GM12878 (cell line): ENCODE measurements at regions not wholly inside any gene's neighbourhood (a gene's known extent, or its start where the extent isn't known, plus 50 kb on each side); places are given as distances from the start of the nearest gene placed in this dataset.

ENCODE experiments used
- ATAC-seq: fragments of 200-7000 bp; cut with Tn5 transposase; 3 replicates; pipeline ENCODE4 v1.9.1; 2020; ENCODE audit warnings: mild to moderate bottlenecking, moderate library complexity
- BruUV-seq: library from RNA; stranded (reverse); fragments of 400-500 nt; replicated peaks from 2 replicates; lab custom pipeline; 2021; lab: Mats Ljungman, UMichigan
- CTCF ChIA-PET: fragments of 300-600 bp; sonication (Branson Sonifier 250); formaldehyde crosslinking; extraction: SDS; loops from one replicate; lab custom pipeline; 2021; ENCODE audit warnings: inconsistent platforms; lab: Yijun Ruan, JAX
- POLR2A ChIA-PET: fragments of 350-600 bp; formaldehyde crosslinking; extraction: SDS; loops from one replicate; lab custom pipeline; 2021; ENCODE audit warnings: inconsistent platforms; lab: Charles Lee
- RAD21 ChIA-PET: fragments of 300-600 bp; sonication (Branson Sonifier 250); formaldehyde crosslinking; loops from one replicate; lab custom pipeline; 2023; ENCODE audit warnings: antibody characterized with exemption; ENCODE audit not compliant: unreplicated experiment; lab: Charles Lee
- SMC1A ChIA-PET: fragments of 300-600 bp; sonication (Branson Sonifier 250); formaldehyde crosslinking; loops from one replicate; lab custom pipeline; 2023; ENCODE audit not compliant: unreplicated experiment, uncharacterized antibody; lab: Charles Lee
- DNase-seq: peaks from one replicate; pipeline ENCODE4 v3.0.0-alpha.2; 2011; ENCODE audit warnings: low read depth, low spot score
- FAIRE-seq: peaks from 3 replicates; lab custom pipeline; 2011; peaks lifted over from hg19 to GRCh38; lab: Jason Lieb, UNC
- H2AFZ ChIP-seq: 2 replicates; pipeline ENCODE4 v1.6.0; 2011; ENCODE audit warnings: low read depth, low read length, control low read depth; ENCODE audit not compliant: control insufficient read depth
- H3K27ac ChIP-seq: 2 replicates; pipeline ENCODE4 v1.5.1; 2011; ENCODE audit warnings: control low read depth; ENCODE audit not compliant: control insufficient read depth, insufficient read depth
- H3K27me3 ChIP-seq, 2 experiments: replicated peaks in 1 of 2; 2 replicates each; pipeline versions ENCODE4 v1.6.0 to v1.6.1; 2011; ENCODE audit warnings: low read length in 1 of 2; ENCODE audit not compliant: control insufficient read depth in 2 of 2, insufficient read depth in 2 of 2
- H3K36me3 ChIP-seq, 2 experiments: 2 replicates each; pipeline ENCODE4 v1.5.1; 2011; ENCODE audit warnings: low read length in 1 of 2; ENCODE audit not compliant: control insufficient read depth in 2 of 2, insufficient read depth in 2 of 2
- H3K4me1 ChIP-seq: 2 replicates; pipeline ENCODE4 v1.6.1; 2011; ENCODE audit warnings: mild to moderate bottlenecking, low read length, moderate library complexity, mixed read lengths; ENCODE audit not compliant: control insufficient read depth, insufficient read depth
- H3K4me2 ChIP-seq: 2 replicates; pipeline ENCODE4 v1.6.0; 2011; ENCODE audit warnings: control low read depth; ENCODE audit not compliant: control insufficient read depth, insufficient read depth
- H3K4me3 ChIP-seq: fragments of 200-600 bp; sonication (generic); 2 replicates; pipeline ENCODE4 v1.5.1; 2016
- H3K79me2 ChIP-seq: 2 replicates; pipeline ENCODE4 v1.6.0; 2011; ENCODE audit warnings: low read length; ENCODE audit not compliant: control insufficient read depth, insufficient read depth
- H3K9ac ChIP-seq: 2 replicates; pipeline ENCODE4 v1.8.0; 2011; ENCODE audit warnings: low read length, control low read depth, mixed read lengths; ENCODE audit not compliant: control insufficient read depth, insufficient read depth
- H3K9me3 ChIP-seq: replicated peaks from 3 replicates; pipeline ENCODE4 v1.5.1; 2011; ENCODE audit warnings: mild to moderate bottlenecking, low read length; ENCODE audit not compliant: control insufficient read depth, insufficient read depth
- H4K20me1 ChIP-seq: 2 replicates; pipeline ENCODE4 v1.6.0; 2011; ENCODE audit not compliant: control insufficient read depth, insufficient read depth
- BRCA1 ChIP-seq: IDR thresholded peaks from 2 replicates; pipeline ENCODE4 v1.6.1; 2011; ENCODE audit warnings: low read depth, low read length, improper control_type of control experiment
- ETV6 ChIP-seq, 2 experiments: fragments of 450-650 bp in 1 of 2; IDR thresholded peaks in 1 of 2; conservative IDR thresholded peaks in 1 of 2; 2 replicates each; pipeline ENCODE4 v1.6.1; 2014; ENCODE audit warnings: antibody characterized with exemption in 1 of 2, borderline replicate concordance in 1 of 2, low read depth in 1 of 2, mild to moderate bottlenecking in 1 of 2, moderate library complexity in 1 of 2
- IKZF1 ChIP-seq: fragments of 450-650 bp; conservative IDR thresholded peaks from 2 replicates; pipeline ENCODE4 v1.6.1; 2017; ENCODE audit warnings: antibody characterized with exemption, mild to moderate bottlenecking
- IKZF2 ChIP-seq, 2 experiments: fragments of 450-650 bp; IDR thresholded peaks; 2 replicates each; pipeline ENCODE4 v1.6.1; 2017; ENCODE audit warnings: mild to moderate bottlenecking in 2 of 2, moderate library complexity in 2 of 2
- MXI1 ChIP-seq: fragments of 150-350 bp; IDR thresholded peaks from 2 replicates; pipeline ENCODE4 v1.6.1; 2011; ENCODE audit warnings: low read depth, mild to moderate bottlenecking, inconsistent platforms, low read length, improper control_type of control experiment
- NR2F1 ChIP-seq: fragments of 450-650 bp; conservative IDR thresholded peaks from 2 replicates; pipeline ENCODE4 v1.6.1; 2017; ENCODE audit warnings: mild to moderate bottlenecking
- NRF1 ChIP-seq: conservative IDR thresholded peaks from 2 replicates; pipeline ENCODE4 v1.6.1; 2011; ENCODE audit warnings: mild to moderate bottlenecking, low read depth, low read length, improper control_type of control experiment
- RFX5 ChIP-seq: IDR thresholded peaks from 2 replicates; pipeline ENCODE4 v1.6.1; 2011; ENCODE audit warnings: low read depth, low read length, improper control_type of control experiment
- SP1 ChIP-seq: IDR thresholded peaks from one replicate; pipeline ENCODE4 v1.6.1; 2011; ENCODE audit warnings: low read depth, low read length
- SRF ChIP-seq, 2 experiments: IDR thresholded peaks; 2 replicates each; pipeline ENCODE4 v1.6.1; 2011; ENCODE audit warnings: low read depth in 2 of 2, low read length in 2 of 2, mild to moderate bottlenecking in 1 of 2, moderate library complexity in 1 of 2
- WGBS: methylation state at CpG from one replicate; pipeline ENCODE4 v1.1.6; 2016; ENCODE audit warnings: low lambda C conversion rate; ENCODE audit not compliant: insufficient replicate concordance, insufficient coverage; ENCODE audit errors: missing lambda C conversion rate; 5-methylcytosine and 5-hydroxymethylcytosine counted together
- in situ Hi-C: fragments of 300-500 bp; cut with MboI; formaldehyde crosslinking; loops from 9 replicates; pipeline ENCODE4 v1.14.3; 2018; ENCODE audit warnings: mixed read lengths
- intact Hi-C: fragments of 100-400 bp; cut with micrococcal nuclease; formaldehyde crosslinking; loops from one replicate; pipeline ENCODE4 v1.14.2; 2022; ENCODE audit not compliant: unreplicated experiment
- TF ChIP-seq, protein P1 (sequence below): fragments of 450-650 bp; formaldehyde crosslinking; IDR thresholded peaks from 2 replicates; pipeline ENCODE4 v1.4.0; 2020; ENCODE audit warnings: mild to moderate bottlenecking, moderate library complexity
- TF ChIP-seq, protein P2 (sequence below): IDR thresholded peaks from 2 replicates; pipeline ENCODE4 v1.6.1; 2012; ENCODE audit warnings: low read depth, low read length, improper control_type of control experiment

- Histone ChIP-seq H3K27me3 (no peaks in the 10 kb centered on the region), H2AFZ (no peak overlapping the region), H3K36me3 (no peaks in the 10 kb centered on the region), H3K79me2 (no peaks in the 10 kb centered on the region), H3K9me3 (no peaks in the 10 kb centered on the region), H3K4me1 (no peaks in the 10 kb centered on the region), H4K20me1 (no peaks in the 10 kb centered on the region), H3K4me3 (no peak overlapping the region), H3K27ac (no peak overlapping the region), H3K4me2 (no peak overlapping the region), H3K9ac (no peak overlapping the region)
- in situ Hi-C loops (no loop called here), intact Hi-C loops (no loop called here)
- 30% methylated on average over 6 of the region's 6 CpGs for WGBS
- SMC1A ChIA-PET: no interaction called here
- POLR2A ChIA-PET: no interaction called here
- TF ChIP-seq, protein P1, sequence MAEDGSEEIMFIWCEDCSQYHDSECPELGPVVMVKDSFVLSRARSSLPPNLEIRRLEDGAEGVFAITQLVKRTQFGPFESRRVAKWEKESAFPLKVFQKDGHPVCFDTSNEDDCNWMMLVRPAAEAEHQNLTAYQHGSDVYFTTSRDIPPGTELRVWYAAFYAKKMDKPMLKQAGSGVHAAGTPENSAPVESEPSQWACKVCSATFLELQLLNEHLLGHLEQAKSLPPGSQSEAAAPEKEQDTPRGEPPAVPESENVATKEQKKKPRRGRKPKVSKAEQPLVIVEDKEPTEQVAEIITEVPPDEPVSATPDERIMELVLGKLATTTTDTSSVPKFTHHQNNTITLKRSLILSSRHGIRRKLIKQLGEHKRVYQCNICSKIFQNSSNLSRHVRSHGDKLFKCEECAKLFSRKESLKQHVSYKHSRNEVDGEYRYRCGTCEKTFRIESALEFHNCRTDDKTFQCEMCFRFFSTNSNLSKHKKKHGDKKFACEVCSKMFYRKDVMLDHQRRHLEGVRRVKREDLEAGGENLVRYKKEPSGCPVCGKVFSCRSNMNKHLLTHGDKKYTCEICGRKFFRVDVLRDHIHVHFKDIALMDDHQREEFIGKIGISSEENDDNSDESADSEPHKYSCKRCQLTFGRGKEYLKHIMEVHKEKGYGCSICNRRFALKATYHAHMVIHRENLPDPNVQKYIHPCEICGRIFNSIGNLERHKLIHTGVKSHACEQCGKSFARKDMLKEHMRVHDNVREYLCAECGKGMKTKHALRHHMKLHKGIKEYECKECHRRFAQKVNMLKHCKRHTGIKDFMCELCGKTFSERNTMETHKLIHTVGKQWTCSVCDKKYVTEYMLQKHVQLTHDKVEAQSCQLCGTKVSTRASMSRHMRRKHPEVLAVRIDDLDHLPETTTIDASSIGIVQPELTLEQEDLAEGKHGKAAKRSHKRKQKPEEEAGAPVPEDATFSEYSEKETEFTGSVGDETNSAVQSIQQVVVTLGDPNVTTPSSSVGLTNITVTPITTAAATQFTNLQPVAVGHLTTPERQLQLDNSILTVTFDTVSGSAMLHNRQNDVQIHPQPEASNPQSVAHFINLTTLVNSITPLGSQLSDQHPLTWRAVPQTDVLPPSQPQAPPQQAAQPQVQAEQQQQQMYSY (CRISPR knock-in tag): no peak
- no peak for TF ChIP-seq ETV6 (conservative IDR thresholded peaks at IDR 0.05 in 1 of 2, IDR thresholded peaks at IDR 0.05 in 1 of 2; ENCODE audit: borderline replicate concordance in 1 of 2, low read depth in 1 of 2)
- TF ChIP-seq MXI1: no peak
- no peak for TF ChIP-seq NRF1
- no peak for TF ChIP-seq IKZF1
- no peak for TF ChIP-seq NR2F1
- TF ChIP-seq RFX5: no peak
- TF ChIP-seq, protein P2, sequence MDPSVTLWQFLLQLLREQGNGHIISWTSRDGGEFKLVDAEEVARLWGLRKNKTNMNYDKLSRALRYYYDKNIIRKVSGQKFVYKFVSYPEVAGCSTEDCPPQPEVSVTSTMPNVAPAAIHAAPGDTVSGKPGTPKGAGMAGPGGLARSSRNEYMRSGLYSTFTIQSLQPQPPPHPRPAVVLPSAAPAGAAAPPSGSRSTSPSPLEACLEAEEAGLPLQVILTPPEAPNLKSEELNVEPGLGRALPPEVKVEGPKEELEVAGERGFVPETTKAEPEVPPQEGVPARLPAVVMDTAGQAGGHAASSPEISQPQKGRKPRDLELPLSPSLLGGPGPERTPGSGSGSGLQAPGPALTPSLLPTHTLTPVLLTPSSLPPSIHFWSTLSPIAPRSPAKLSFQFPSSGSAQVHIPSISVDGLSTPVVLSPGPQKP: no peak
- no peak for TF ChIP-seq SRF (IDR thresholded peaks at IDR 0.05; ENCODE audit: low read depth in 2 of 2, low read length in 2 of 2)
- TF ChIP-seq IKZF2 (IDR thresholded peaks at IDR 0.05): no peak
- TF ChIP-seq BRCA1: no peak
- no peak for TF ChIP-seq SP1
- ATAC-seq (no peak), DNase-seq (no peak), FAIRE-seq (no peak)
- CTCF ChIA-PET: no interaction called here
- RAD21 ChIA-PET: no interaction called here
- no TSS peak for BruUV-seq
Measured at GRCh38 chr1:94672934-94673333, 131.4 kb upstream of the F3 start.
